ENCODE measurements at regions not wholly inside any gene's neighbourhood (a gene's known extent, or its start where the extent isn't known, plus 50 kb on each side); places are given as distances from the start of the nearest gene placed in this dataset.

DNA sequence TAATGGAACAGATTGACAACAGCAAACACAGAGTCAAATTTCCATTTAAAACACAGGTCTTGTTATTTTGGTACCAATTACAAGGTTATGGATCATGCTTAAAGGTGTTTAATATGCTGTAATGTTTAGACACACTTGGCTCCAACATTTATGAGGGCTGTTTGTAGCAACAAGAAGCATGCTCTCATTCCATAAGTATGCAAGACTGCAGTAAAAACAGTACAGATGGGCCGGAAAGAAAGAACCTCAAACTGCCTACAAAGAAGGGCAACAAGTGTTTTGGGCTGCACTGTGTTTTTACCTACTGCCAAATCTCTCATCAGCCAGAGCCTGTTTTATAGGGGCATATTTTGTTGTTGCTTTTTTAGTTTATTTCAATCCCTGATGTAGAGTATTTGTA lies 100.5 kb upstream of the HS3ST3A1 start:
- Histone ChIP-seq H3K27ac (ENCODE audit: low read length) (no peak overlapping the region), H3K4me1 (ENCODE audit: control insufficient read depth, insufficient read depth, low read length) (no peaks in the 10 kb centered on the region), H3K36me3 (ENCODE audit: control insufficient read depth, insufficient read depth, low read length) (no peaks in the 10 kb centered on the region), H3K9me3 (ENCODE audit: control insufficient read depth, low read depth, low read length) (no peaks in the 10 kb centered on the region), H3K4me3 (ENCODE audit: low read length) (no peak overlapping the region), H3K27me3 (ENCODE audit: control insufficient read depth, insufficient read depth, low read length) (no peaks in the 10 kb centered on the region)
- no peak for DNase-seq
- 100% methylated on average over 1 of the region's 1 CpG for WGBS (ENCODE audit: insufficient coverage, low lambda C conversion rate)

DNA sequence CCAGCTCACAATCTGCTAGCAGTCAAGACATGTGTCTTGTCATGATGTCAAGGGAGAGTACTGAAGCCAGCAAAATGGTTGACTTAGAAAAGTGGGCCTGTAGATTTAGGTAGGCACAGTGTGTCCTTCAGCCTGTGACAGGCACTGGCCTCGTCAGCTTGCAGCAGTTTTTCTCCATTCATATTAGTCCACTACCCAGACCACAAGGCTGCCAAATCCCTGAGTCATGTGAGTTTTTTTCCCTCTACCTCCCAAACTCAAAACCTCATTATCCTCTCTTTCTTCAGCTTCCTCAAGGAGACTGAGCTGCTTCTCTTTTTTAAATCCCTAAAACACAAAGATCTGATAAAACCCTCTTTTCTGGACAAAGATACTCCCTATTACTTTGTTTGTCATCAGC lies 102.6 kb upstream of the HS3ST3A1 start:
- H3K9me3 ChIP-seq (ENCODE audit: control insufficient read depth, low read depth, low read length) = no peaks in the 10 kb centered on the region
- no peak for DNase-seq
- WGBS (ENCODE audit: insufficient coverage, low lambda C conversion rate) = 71% methylated on average over 1 of the region's 1 CpG
- no peaks in the 10 kb centered on the region for H3K36me3 ChIP-seq (ENCODE audit: control insufficient read depth, insufficient read depth, low read length)
- no peak overlapping the region for H3K4me3 ChIP-seq (ENCODE audit: low read length)
- H3K27ac ChIP-seq (ENCODE audit: low read length) = no peak overlapping the region
- H3K27me3 ChIP-seq (ENCODE audit: control insufficient read depth, insufficient read depth, low read length) = no peaks in the 10 kb centered on the region
- H3K4me1 ChIP-seq (ENCODE audit: control insufficient read depth, insufficient read depth, low read length) = no peaks in the 10 kb centered on the region

DNA sequence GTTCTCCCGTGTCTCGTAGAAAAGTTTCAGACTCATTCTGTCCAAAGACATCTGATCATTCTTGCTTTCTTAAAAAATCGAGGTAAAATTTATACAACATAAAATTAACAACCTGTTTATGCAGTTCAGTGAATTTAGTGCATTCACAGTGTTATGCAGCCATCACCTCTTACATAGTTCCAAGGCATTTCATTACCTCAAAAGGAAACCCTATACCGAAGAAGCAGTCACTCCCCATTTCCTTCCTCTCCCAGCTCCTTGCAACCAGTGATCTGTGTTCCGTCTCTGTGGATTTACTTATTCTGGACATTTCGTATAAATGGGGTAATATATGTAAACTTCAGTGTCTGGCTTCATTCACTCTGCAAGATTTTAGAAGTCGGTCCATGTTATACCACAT lies 103.5 kb upstream of the HS3ST3A1 start:
- WGBS (ENCODE audit: insufficient coverage, low lambda C conversion rate) = 83% methylated on average over 4 of the region's 7 CpGs
- Histone ChIP-seq H3K4me3 (ENCODE audit: low read length) (no peak overlapping the region), H3K9me3 (ENCODE audit: control insufficient read depth, low read depth, low read length) (no peaks in the 10 kb centered on the region), H3K27me3 (ENCODE audit: control insufficient read depth, insufficient read depth, low read length) (no peaks in the 10 kb centered on the region), H3K36me3 (ENCODE audit: control insufficient read depth, insufficient read depth, low read length) (no peaks in the 10 kb centered on the region), H3K4me1 (ENCODE audit: control insufficient read depth, insufficient read depth, low read length) (no peaks in the 10 kb centered on the region), H3K27ac (ENCODE audit: low read length) (no peak overlapping the region)
- no peak for DNase-seq

DNA sequence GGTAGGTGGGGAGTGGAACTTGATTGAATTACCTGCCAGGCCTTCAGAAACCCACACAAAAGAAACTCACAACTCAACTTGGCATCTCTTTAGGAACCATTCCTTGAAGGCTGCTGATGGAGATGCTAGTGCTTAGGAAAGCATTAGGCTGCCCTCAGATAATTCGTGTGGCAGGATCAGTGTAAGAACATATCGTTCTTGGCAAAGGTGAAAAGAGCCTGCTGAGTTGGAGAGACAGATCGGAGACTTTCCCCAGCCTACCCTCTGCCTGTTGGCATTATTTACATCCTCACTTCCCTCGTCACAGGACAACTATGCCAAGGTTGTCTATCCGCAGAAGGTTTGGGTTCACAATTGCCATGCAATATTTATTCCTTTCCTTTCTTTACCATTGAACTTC lies 120.0 kb upstream of the HS3ST3A1 start:
- H3K27me3 ChIP-seq (ENCODE audit: control insufficient read depth, insufficient read depth, low read length) = no peaks in the 10 kb centered on the region
- H3K4me1 ChIP-seq (ENCODE audit: control insufficient read depth, insufficient read depth, low read length) = no peaks in the 10 kb centered on the region
- no peak for DNase-seq
- no peak overlapping the region for H3K4me3 ChIP-seq (ENCODE audit: low read length)
- WGBS (ENCODE audit: insufficient coverage, low lambda C conversion rate) = 86% methylated on average over 1 of the region's 5 CpGs
- H3K9me3 ChIP-seq (ENCODE audit: control insufficient read depth, low read depth, low read length) = no peaks in the 10 kb centered on the region
- no peak overlapping the region for H3K27ac ChIP-seq (ENCODE audit: low read length)
- no peaks in the 10 kb centered on the region for H3K36me3 ChIP-seq (ENCODE audit: control insufficient read depth, insufficient read depth, low read length)

DNA sequence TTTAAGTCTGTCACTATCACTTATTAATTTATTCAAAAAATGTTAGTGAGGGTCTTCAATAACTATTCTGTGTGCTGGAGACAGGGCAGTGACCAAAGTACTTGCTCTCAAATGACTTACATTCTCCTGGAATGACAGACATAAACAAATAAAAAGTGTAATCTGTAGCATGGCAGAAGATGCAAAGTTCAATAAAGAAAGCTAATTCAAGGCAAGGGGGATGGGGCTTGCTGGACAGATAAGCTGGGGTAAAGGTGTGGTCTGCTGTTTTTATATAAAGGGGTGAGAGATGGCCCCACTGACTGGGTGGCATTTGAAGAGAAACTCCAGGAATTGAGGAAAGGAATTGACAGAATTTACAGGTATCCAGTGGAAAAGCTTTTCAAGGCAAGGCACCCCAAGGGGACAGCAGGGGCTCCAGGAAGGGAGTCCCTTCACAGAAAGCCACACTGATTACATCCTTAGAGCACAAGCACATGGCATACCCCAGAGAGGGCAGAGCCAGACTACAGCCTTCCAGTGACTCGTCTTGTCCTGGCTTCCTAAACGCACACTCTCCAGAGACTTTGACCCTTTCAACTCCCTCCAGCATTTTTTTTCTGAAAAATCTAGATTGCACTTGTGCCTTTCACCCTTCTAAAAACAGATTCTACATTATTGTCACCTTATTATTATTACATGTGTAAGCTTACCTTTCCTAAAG lies 123.7 kb upstream of the HS3ST3A1 start:
- no peaks in the 10 kb centered on the region for H3K4me1 ChIP-seq (ENCODE audit: control insufficient read depth, insufficient read depth, low read length)
- H3K27ac ChIP-seq (ENCODE audit: low read length) = peak overlapping the region; percentile 31
- 0% methylated on average over 1 of the region's 2 CpGs for WGBS (ENCODE audit: insufficient coverage, low lambda C conversion rate)
- no peaks in the 10 kb centered on the region for H3K36me3 ChIP-seq (ENCODE audit: control insufficient read depth, insufficient read depth, low read length)
- H3K9me3 ChIP-seq (ENCODE audit: control insufficient read depth, low read depth, low read length) = no peaks in the 10 kb centered on the region
- no peaks in the 10 kb centered on the region for H3K27me3 ChIP-seq (ENCODE audit: control insufficient read depth, insufficient read depth, low read length)
- H3K4me3 ChIP-seq (ENCODE audit: low read length) = no peak overlapping the region
- DNase-seq = peak in 1 of 2 donors; percentile 69

DNA sequence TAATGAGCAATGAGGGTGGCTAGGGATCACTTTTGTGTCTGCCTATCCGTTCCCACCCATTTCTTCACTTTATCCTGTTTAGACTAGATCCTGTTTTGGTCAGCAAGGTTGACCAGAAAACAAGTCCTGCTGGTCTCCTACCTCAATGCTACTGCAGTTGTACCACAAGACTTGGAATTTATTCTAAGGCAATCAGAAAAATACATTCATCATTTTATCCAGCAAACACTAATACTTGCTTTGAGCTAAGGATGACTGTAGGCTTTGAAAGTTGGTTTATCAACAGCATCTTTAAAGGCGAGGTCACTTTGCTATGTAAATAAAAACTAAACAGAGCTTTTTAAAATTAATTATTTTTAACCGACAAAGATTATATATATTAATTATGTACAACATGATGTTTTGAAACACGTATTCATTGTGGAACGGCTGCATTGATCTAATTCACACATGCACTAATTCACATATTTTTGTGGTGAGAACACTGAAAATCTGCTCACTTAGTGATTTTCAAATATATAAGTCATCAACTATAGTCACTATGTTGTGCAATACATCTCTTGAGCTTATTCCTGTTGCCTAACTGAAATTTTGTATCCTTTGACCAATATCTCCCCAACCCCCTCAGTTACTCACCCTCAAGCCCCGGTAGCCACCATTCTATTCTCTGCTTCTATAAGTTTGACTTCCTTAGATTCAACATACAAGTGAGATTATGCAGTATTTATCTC lies 125.9 kb upstream of the HS3ST3A1 start:
- WGBS (ENCODE audit: insufficient coverage, low lambda C conversion rate) = 80% methylated on average over 3 of the region's 6 CpGs
- H3K4me3 ChIP-seq (ENCODE audit: low read length) = no peak overlapping the region
- no peaks in the 10 kb centered on the region for H3K9me3 ChIP-seq (ENCODE audit: control insufficient read depth, low read depth, low read length)
- H3K36me3 ChIP-seq (ENCODE audit: control insufficient read depth, insufficient read depth, low read length) = no peaks in the 10 kb centered on the region
- H3K4me1 ChIP-seq (ENCODE audit: control insufficient read depth, insufficient read depth, low read length) = no peaks in the 10 kb centered on the region
- H3K27me3 ChIP-seq (ENCODE audit: control insufficient read depth, insufficient read depth, low read length) = no peaks in the 10 kb centered on the region
- H3K27ac ChIP-seq (ENCODE audit: low read length) = no peak overlapping the region
- no peak for DNase-seq

DNA sequence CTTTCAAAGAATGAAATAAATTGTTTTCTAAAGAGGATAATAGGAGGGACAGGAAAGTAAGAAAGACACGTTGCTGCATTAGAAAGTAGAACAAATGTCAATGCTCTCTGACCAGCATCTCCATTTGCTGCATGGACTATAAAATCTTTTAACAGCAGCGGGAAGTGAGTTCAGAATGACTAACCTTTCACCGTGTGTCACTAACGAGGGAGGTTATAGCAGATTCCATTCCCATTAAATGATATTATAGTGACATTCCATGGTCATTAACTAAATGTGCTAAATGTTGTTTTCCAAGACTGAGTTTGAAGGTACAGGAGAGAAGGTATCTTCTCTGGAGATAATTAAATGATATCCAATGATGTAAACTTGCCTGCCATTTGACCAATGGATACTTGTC lies 127.1 kb upstream of the HS3ST3A1 start:
- WGBS (ENCODE audit: insufficient coverage, low lambda C conversion rate) = 100% methylated on average over 1 of the region's 4 CpGs

DNA sequence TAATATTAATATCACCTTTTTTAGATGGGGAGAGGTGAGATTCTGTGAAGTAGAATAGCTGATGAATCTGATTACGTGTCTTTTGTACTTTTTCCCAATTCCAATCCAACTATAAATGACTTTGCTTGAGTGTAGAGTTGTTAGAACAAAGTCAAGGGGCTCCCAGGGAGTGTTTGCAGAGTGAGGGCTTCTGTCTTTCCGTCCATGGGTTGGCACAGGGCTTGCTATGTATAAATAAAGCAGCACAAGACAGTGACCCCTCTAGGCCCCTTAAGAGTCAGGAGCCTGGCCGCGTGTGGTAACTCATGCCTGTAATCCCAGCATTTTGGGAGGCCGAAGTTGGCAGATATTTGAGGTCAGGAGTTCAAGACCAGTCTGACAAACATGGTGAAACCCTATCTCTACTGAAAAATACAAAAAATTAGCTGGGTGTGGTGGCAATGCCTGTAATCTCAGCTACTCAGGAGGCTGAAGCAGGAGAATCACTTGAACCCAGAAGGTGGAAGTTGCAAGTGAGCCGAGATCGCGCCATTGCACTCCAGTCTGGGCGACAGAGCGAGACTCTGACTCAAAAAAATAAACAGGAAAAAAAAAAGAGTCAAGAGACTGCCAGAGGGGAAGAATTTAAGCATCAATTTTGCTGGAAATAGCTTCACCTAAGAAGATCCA lies 127.9 kb upstream of the HS3ST3A1 start:
- 89% methylated on average over 5 of the region's 10 CpGs for WGBS (ENCODE audit: insufficient coverage, low lambda C conversion rate)
- Histone ChIP-seq H3K27ac (ENCODE audit: low read length) (no peak overlapping the region), H3K27me3 (ENCODE audit: control insufficient read depth, insufficient read depth, low read length) (no peaks in the 10 kb centered on the region), H3K4me1 (ENCODE audit: control insufficient read depth, insufficient read depth, low read length) (no peaks in the 10 kb centered on the region), H3K9me3 (ENCODE audit: control insufficient read depth, low read depth, low read length) (no peaks in the 10 kb centered on the region), H3K36me3 (ENCODE audit: control insufficient read depth, insufficient read depth, low read length) (no peaks in the 10 kb centered on the region), H3K4me3 (ENCODE audit: low read length) (no peak overlapping the region)
- DNase-seq = no peak

More for the DNA sequence above, 127.1 kb upstream of the HS3ST3A1 start:
- no peak overlapping the region for H3K27ac ChIP-seq (ENCODE audit: low read length)
- no peak for DNase-seq
- H3K4me1 ChIP-seq (ENCODE audit: control insufficient read depth, insufficient read depth, low read length) = no peaks in the 10 kb centered on the region
- H3K36me3 ChIP-seq (ENCODE audit: control insufficient read depth, insufficient read depth, low read length) = no peaks in the 10 kb centered on the region
- H3K9me3 ChIP-seq (ENCODE audit: control insufficient read depth, low read depth, low read length) = no peaks in the 10 kb centered on the region
- no peak overlapping the region for H3K4me3 ChIP-seq (ENCODE audit: low read length)
- no peaks in the 10 kb centered on the region for H3K27me3 ChIP-seq (ENCODE audit: control insufficient read depth, insufficient read depth, low read length)

DNA sequence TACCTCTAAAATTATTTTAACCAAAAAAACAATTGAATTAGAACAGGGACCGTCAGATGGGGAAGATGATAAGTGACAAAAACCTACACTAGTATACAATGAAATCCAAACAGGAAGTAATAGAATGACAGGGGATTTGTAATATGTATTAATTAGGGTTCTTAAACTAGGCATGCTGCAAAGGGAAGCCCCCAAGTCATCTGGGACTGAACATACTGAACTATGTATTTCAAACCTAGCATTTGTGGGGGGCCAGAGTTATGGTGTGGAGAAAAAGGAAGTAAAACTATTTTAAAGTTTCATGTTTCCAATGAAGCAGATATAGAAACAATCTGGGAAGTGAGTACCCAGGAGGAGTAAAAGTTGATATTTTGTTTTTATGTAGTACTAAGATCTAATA lies 133.2 kb upstream of the HS3ST3A1 start:
- H3K27me3 ChIP-seq (ENCODE audit: control insufficient read depth, insufficient read depth, low read length) = no peaks in the 10 kb centered on the region
- DNase-seq = no peak
- no peak overlapping the region for H3K4me3 ChIP-seq (ENCODE audit: low read length)
- WGBS (ENCODE audit: insufficient coverage, low lambda C conversion rate) = 83% methylated on average over 1 of the region's 1 CpG
- no peaks in the 10 kb centered on the region for H3K4me1 ChIP-seq (ENCODE audit: control insufficient read depth, insufficient read depth, low read length)
- H3K36me3 ChIP-seq (ENCODE audit: control insufficient read depth, insufficient read depth, low read length) = no peaks in the 10 kb centered on the region
- no peak overlapping the region for H3K27ac ChIP-seq (ENCODE audit: low read length)
- no peaks in the 10 kb centered on the region for H3K9me3 ChIP-seq (ENCODE audit: control insufficient read depth, low read depth, low read length)

DNA sequence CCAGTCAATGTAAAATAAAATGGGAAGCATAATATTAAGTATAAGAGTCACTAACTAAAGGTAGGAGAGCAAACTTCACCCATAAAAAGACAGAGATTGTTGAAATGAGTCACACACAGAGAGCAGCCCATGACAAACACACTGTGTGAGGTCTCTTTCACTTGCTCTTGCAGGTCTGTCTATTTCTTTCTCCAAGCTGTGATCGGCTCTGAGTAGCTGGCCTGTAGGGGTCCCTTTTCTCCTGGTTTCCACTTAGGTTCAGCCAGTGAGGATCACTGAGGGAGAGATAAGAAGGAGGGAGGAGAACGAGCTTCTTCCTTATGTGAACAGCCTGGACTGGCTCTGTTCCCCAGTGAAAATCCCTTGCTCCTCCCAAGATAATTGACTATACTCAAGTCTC lies 133.7 kb upstream of the HS3ST3A1 start:
- H3K27ac ChIP-seq (ENCODE audit: low read length) = no peak overlapping the region
- H3K4me1 ChIP-seq (ENCODE audit: control insufficient read depth, insufficient read depth, low read length) = no peaks in the 10 kb centered on the region
- no peaks in the 10 kb centered on the region for H3K9me3 ChIP-seq (ENCODE audit: control insufficient read depth, low read depth, low read length)
- no peak overlapping the region for H3K4me3 ChIP-seq (ENCODE audit: low read length)
- H3K27me3 ChIP-seq (ENCODE audit: control insufficient read depth, insufficient read depth, low read length) = no peaks in the 10 kb centered on the region
- DNase-seq = no peak
- no CpG with 5 or more reads among the region's 2 CpGs for WGBS (ENCODE audit: insufficient coverage, low lambda C conversion rate)
- no peaks in the 10 kb centered on the region for H3K36me3 ChIP-seq (ENCODE audit: control insufficient read depth, insufficient read depth, low read length)
